ENCODE measurements at regions not wholly inside any gene's neighbourhood (a gene's known extent, or its start where the extent isn't known, plus 50 kb on each side); places are given as distances from the start of the nearest gene placed in this dataset.

DNA sequence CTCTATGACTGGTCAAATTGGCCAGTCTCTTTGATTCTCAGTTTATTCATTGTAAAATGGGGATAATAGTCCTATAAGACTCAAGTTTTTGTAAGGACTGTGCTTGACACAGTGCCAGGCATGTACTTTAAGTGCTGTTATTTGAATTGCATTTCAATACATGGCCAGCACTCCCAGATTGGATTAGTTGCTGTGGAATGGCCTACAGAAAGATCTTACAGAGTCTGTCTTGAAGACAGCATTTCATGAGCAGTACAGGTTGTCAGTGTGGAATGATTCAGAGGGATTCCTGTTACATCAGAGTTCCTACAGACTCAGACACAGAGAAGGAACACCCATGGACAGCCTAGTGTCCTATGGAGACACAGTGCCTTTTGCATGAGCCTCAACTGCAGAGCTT, 238.1 kb upstream of the BMPER start:
- ChIA-PET CTCF (ENCODE audit: low intra/inter-chr PET ratio, low total read pairs) (no interaction called here), POLR2A (no interaction called here)
- no peak for FAIRE-seq
- Histone ChIP-seq H3K4me3 (replicated peaks in 1 of 3; ENCODE audit: insufficient read depth in 1 of 3, low read depth in 2 of 3, low read length in 3 of 3) (no peak overlapping the region), H3K9ac (ENCODE audit: insufficient read depth, low read depth, low read length) (no peak overlapping the region), H3K4me2 (ENCODE audit: low read depth, low read length) (no peak overlapping the region), H3K27me3 (ENCODE audit: control insufficient read depth in 1 of 2, insufficient read depth in 2 of 2, low read length in 2 of 2) (peaks cover 0 to 4% of the 10 kb centered on the region in 2 experiments; a peak in 1 of 5 replicates), H3K4me1 (ENCODE audit: insufficient read depth, low read length) (peaks cover 23% of the 10 kb centered on the region), H4K20me1 (ENCODE audit: insufficient read depth, low read length) (no peaks in the 10 kb centered on the region), H3K79me2 (ENCODE audit: insufficient read depth, low read length) (no peaks in the 10 kb centered on the region), H3K9me3 (ENCODE audit: low read length) (no peaks in the 10 kb centered on the region), H2AFZ (ENCODE audit: low read length) (no peak overlapping the region), H3K27ac (ENCODE audit: extremely low read length, insufficient read depth, low read length) (no peak overlapping the region), H3K36me3 (replicated peaks in 1 of 2; ENCODE audit: control insufficient read depth in 1 of 2, insufficient read depth in 2 of 2, low read length in 2 of 2) (no peaks in the 10 kb centered on the region)
- no TSS peak for BruUV-seq (replicated peaks)
- intact Hi-C loops (cut with micrococcal nuclease; ENCODE audit: unreplicated experiment): no loop called here
- no peak for ATAC-seq
- no peak for DNase-seq (ENCODE audit: low spot score)
- in situ Hi-C loops (cut with HindIII; ENCODE audit: extremely low pct_ligation_motif_present, low pct_unique_long_range_greater_than_20kb): no loop called here
- TF ChIP-seq, protein P1, sequence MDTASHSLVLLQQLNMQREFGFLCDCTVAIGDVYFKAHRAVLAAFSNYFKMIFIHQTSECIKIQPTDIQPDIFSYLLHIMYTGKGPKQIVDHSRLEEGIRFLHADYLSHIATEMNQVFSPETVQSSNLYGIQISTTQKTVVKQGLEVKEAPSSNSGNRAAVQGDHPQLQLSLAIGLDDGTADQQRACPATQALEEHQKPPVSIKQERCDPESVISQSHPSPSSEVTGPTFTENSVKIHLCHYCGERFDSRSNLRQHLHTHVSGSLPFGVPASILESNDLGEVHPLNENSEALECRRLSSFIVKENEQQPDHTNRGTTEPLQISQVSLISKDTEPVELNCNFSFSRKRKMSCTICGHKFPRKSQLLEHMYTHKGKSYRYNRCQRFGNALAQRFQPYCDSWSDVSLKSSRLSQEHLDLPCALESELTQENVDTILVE (CRISPR knock-in tag; IDR thresholded peaks at IDR 0.05): no peak
- TF ChIP-seq RAD51 (IDR thresholded peaks at IDR 0.05; ENCODE audit: borderline replicate concordance) (no peak), HCFC1 (IDR thresholded peaks at IDR 0.05; ENCODE audit: low read depth, low read length) (no peak), RARA (CRISPR knock-in tag; IDR thresholded peaks at IDR 0.05) (no peak), SRSF4 (IDR thresholded peaks at IDR 0.05; ENCODE audit: low read depth, low read length, poor library complexity, severe bottlenecking) (no peak), ZNF572 (CRISPR knock-in tag; IDR thresholded peaks at IDR 0.05) (no peak), SOX5 (CRISPR knock-in tag; IDR thresholded peaks at IDR 0.05; ENCODE audit: borderline replicate concordance) (no peak), WIZ (CRISPR knock-in tag; IDR thresholded peaks at IDR 0.05) (no peak), ZEB1 (IDR thresholded peaks at IDR 0.05; ENCODE audit: insufficient replicate concordance, low read depth) (no peak), ZNF747 (CRISPR knock-in tag; IDR thresholded peaks at IDR 0.05; ENCODE audit: borderline replicate concordance) (no peak), SP2 (CRISPR knock-in tag; IDR thresholded peaks at IDR 0.05) (no peak), FOXK2 (IDR thresholded peaks at IDR 0.05) (no peak), RFX3 (CRISPR knock-in tag; IDR thresholded peaks at IDR 0.05) (no peak), NFE2L1 (CRISPR knock-in tag; IDR thresholded peaks at IDR 0.05; ENCODE audit: borderline replicate concordance) (no peak), NFYC (CRISPR knock-in tag; IDR thresholded peaks at IDR 0.05) (no peak), EED (CRISPR knock-in tag; IDR thresholded peaks at IDR 0.05) (no peak)
- TF ChIP-seq, protein P2, sequence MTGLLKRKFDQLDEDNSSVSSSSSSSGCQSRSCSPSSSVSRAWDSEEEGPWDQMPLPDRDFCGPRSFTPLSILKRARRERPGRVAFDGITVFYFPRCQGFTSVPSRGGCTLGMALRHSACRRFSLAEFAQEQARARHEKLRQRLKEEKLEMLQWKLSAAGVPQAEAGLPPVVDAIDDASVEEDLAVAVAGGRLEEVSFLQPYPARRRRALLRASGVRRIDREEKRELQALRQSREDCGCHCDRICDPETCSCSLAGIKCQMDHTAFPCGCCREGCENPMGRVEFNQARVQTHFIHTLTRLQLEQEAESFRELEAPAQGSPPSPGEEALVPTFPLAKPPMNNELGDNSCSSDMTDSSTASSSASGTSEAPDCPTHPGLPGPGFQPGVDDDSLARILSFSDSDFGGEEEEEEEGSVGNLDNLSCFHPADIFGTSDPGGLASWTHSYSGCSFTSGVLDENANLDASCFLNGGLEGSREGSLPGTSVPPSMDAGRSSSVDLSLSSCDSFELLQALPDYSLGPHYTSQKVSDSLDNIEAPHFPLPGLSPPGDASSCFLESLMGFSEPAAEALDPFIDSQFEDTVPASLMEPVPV (CRISPR knock-in tag; IDR thresholded peaks at IDR 0.05): no peak
- TF ChIP-seq, protein P3, sequence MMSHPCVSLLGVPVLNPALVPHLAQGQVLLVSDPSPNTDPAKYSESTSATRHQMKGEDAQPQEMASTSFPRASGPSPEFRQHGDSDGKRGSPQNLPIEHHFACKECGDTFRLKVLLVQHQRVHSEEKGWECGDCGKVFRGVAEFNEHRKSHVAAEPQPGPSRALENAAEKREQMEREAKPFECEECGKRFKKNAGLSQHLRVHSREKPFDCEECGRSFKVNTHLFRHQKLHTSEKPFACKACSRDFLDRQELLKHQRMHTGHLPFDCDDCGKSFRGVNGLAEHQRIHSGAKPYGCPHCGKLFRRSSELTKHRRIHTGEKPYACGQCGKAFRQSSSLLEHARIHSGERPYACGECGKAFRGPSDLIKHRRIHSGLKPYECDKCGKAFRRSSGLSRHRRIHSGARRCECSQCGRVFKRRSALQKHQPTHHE (CRISPR knock-in tag; IDR thresholded peaks at IDR 0.05; ENCODE audit: borderline replicate concordance): no peak
- TF ChIP-seq, protein P4, sequence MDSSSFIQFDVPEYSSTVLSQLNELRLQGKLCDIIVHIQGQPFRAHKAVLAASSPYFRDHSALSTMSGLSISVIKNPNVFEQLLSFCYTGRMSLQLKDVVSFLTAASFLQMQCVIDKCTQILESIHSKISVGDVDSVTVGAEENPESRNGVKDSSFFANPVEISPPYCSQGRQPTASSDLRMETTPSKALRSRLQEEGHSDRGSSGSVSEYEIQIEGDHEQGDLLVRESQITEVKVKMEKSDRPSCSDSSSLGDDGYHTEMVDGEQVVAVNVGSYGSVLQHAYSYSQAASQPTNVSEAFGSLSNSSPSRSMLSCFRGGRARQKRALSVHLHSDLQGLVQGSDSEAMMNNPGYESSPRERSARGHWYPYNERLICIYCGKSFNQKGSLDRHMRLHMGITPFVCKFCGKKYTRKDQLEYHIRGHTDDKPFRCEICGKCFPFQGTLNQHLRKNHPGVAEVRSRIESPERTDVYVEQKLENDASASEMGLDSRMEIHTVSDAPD (CRISPR knock-in tag; IDR thresholded peaks at IDR 0.05): no peak
- TF ChIP-seq, protein P5, sequence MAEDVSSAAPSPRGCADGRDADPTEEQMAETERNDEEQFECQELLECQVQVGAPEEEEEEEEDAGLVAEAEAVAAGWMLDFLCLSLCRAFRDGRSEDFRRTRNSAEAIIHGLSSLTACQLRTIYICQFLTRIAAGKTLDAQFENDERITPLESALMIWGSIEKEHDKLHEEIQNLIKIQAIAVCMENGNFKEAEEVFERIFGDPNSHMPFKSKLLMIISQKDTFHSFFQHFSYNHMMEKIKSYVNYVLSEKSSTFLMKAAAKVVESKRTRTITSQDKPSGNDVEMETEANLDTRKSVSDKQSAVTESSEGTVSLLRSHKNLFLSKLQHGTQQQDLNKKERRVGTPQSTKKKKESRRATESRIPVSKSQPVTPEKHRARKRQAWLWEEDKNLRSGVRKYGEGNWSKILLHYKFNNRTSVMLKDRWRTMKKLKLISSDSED (CRISPR knock-in tag; IDR thresholded peaks at IDR 0.05): no peak

Data from HepG2 (cell line).